HEK293T (cell line): ENCODE measurements at regions not wholly inside any gene's neighbourhood (a gene's known extent, or its start where the extent isn't known, plus 50 kb on each side); places are given as distances from the start of the nearest gene placed in this dataset.

Source experiments
- BHLHE40 ChIP-seq: fragments of 450-650 bp; IDR thresholded peaks from 2 replicates; pipeline ENCODE4 v1.6.1; 2016; ENCODE audit warnings: mild to moderate bottlenecking, moderate library complexity, borderline replicate concordance
- CTBP1 ChIP-seq: fragments of 450-650 bp; IDR thresholded peaks from 2 replicates; pipeline ENCODE4 v1.6.1; 2016; ENCODE audit warnings: borderline replicate concordance
- FOXM1 ChIP-seq: fragments of 450-650 bp; IDR thresholded peaks from 2 replicates; pipeline ENCODE4 v1.6.1; 2017; ENCODE audit warnings: mild to moderate bottlenecking, borderline replicate concordance
- HDGF ChIP-seq: fragments of 450-650 bp; IDR thresholded peaks from 2 replicates; pipeline ENCODE4 v1.6.1; 2017; ENCODE audit warnings: antibody characterized with exemption, borderline replicate concordance
- L3MBTL2 ChIP-seq: fragments of 450-650 bp; conservative IDR thresholded peaks from 2 replicates; pipeline ENCODE4 v1.6.1; 2016; ENCODE audit warnings: mild to moderate bottlenecking
- NFRKB ChIP-seq: fragments of 450-650 bp; IDR thresholded peaks from 2 replicates; pipeline ENCODE4 v1.6.1; 2016; ENCODE audit warnings: mild to moderate bottlenecking, moderate library complexity
- SP1 ChIP-seq: fragments of 450-650 bp; IDR thresholded peaks from 2 replicates; pipeline ENCODE4 v1.6.1; 2017
- SUZ12 ChIP-seq: fragments of 450-650 bp; IDR thresholded peaks from 2 replicates; pipeline ENCODE4 v1.6.1; 2016; ENCODE audit warnings: mild to moderate bottlenecking
- ZNF384 ChIP-seq: fragments of 450-650 bp; IDR thresholded peaks from 2 replicates; pipeline ENCODE4 v1.6.1; 2016
- TF ChIP-seq, protein P1 (sequence below): fragments of 450-650 bp; IDR thresholded peaks from 2 replicates; pipeline ENCODE4 v1.6.1; 2016

DNA sequence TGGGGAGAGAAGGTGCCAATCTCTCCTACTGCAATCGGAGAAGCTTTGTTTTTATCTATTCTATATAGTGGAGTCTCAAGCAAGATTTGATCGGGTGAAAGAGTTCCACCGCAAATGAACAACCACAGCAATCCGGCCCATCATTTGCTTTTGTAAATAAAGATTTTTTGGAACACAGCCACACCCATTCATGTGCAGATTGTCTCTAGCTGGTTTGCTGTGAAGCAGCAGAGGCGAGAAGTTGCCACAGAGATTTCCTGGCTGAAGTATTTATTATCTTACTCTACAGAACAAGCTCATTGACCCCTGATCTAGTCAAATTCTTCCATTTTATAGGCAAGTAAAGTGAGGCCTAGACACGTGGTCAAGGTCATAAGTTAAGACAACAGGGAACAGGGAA, 195.5 kb upstream of the TNRC6C start:
- TF ChIP-seq L3MBTL2, result no peak
- TF ChIP-seq SUZ12, result no peak
- no peak for TF ChIP-seq FOXM1
- no peak for TF ChIP-seq BHLHE40
- TF ChIP-seq, protein P1, sequence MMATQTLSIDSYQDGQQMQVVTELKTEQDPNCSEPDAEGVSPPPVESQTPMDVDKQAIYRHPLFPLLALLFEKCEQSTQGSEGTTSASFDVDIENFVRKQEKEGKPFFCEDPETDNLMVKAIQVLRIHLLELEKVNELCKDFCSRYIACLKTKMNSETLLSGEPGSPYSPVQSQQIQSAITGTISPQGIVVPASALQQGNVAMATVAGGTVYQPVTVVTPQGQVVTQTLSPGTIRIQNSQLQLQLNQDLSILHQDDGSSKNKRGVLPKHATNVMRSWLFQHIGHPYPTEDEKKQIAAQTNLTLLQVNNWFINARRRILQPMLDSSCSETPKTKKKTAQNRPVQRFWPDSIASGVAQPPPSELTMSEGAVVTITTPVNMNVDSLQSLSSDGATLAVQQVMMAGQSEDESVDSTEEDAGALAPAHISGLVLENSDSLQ, result no peak
- no peak for TF ChIP-seq HDGF
- TF ChIP-seq SP1, result no peak
- TF ChIP-seq ZNF384, result no peak
- TF ChIP-seq NFRKB, result no peak
- TF ChIP-seq CTBP1, result no peak
